Karpas-422 (cell line): ENCODE measurements at regions not wholly inside any gene's neighbourhood (a gene's known extent, or its start where the extent isn't known, plus 50 kb on each side); places are given as distances from the start of the nearest gene placed in this dataset.

ENCODE experiments used
- DNase-seq: peaks from one replicate; pipeline ENCODE4 v3.0.0-alpha.2; 2015
- H2AFZ ChIP-seq: fragments of 200-600 bp; sonication (generic); 2 replicates; pipeline ENCODE4 v1.6.1; 2014; ENCODE audit warnings: antibody characterized with exemption, low read length, mixed read lengths
- H3K27ac ChIP-seq: fragments of 200-600 bp; sonication (generic); 2 replicates; pipeline ENCODE4 v1.5.1; 2014; ENCODE audit warnings: mild to moderate bottlenecking, low read length, moderate library complexity
- H3K27me3 ChIP-seq: fragments of 200-600 bp; sonication (generic); 2 replicates; pipeline ENCODE4 v1.6.1; 2014; ENCODE audit warnings: low read length, mixed read lengths
- H3K36me3 ChIP-seq: fragments of 200-600 bp; sonication (generic); 2 replicates; pipeline ENCODE4 v1.6.1; 2014; ENCODE audit warnings: low read length, mixed read lengths; ENCODE audit not compliant: insufficient read depth
- H3K4me1 ChIP-seq: fragments of 200-600 bp; sonication (generic); 2 replicates; pipeline ENCODE4 v1.6.1; 2014; ENCODE audit warnings: mild to moderate bottlenecking, low read length, mixed read lengths
- H3K4me2 ChIP-seq: fragments of 200-600 bp; sonication (generic); 2 replicates; pipeline ENCODE4 v1.6.1; 2014; ENCODE audit warnings: low read length, low read depth, mild to moderate bottlenecking; ENCODE audit not compliant: poor library complexity, severe bottlenecking
- H3K4me3 ChIP-seq: fragments of 200-600 bp; sonication (generic); 2 replicates; pipeline ENCODE4 v1.5.1; 2014; ENCODE audit warnings: mild to moderate bottlenecking, antibody characterized with exemption, low read length, mixed read lengths
- H3K79me2 ChIP-seq: fragments of 200-600 bp; sonication (generic); 2 replicates; pipeline ENCODE4 v1.6.1; 2014; ENCODE audit warnings: mild to moderate bottlenecking, low read length, mixed read lengths
- H3K9ac ChIP-seq: fragments of 200-600 bp; sonication (generic); 2 replicates; pipeline ENCODE4 v1.6.0; 2014; ENCODE audit warnings: low read length
- H3K9me2 ChIP-seq: fragments of 200-600 bp; sonication (generic), shearing (Covaris generic); replicated peaks from 2 replicates; pipeline ENCODE4 v1.6.0; 2014; ENCODE audit warnings: mild to moderate bottlenecking, low read length, moderate library complexity; ENCODE audit not compliant: insufficient read depth
- H3K9me3 ChIP-seq: fragments of 300-700, 200-600 bp; sonication (generic); 2 replicates; pipeline ENCODE4 v1.6.1; 2014; ENCODE audit warnings: low read length, mixed read lengths
- H4K20me1 ChIP-seq: fragments of 200-600 bp; sonication (generic); 2 replicates; pipeline ENCODE4 v1.6.1; 2014; ENCODE audit warnings: mild to moderate bottlenecking, antibody characterized with exemption, low read length, low read depth; ENCODE audit not compliant: insufficient read depth

DNA sequence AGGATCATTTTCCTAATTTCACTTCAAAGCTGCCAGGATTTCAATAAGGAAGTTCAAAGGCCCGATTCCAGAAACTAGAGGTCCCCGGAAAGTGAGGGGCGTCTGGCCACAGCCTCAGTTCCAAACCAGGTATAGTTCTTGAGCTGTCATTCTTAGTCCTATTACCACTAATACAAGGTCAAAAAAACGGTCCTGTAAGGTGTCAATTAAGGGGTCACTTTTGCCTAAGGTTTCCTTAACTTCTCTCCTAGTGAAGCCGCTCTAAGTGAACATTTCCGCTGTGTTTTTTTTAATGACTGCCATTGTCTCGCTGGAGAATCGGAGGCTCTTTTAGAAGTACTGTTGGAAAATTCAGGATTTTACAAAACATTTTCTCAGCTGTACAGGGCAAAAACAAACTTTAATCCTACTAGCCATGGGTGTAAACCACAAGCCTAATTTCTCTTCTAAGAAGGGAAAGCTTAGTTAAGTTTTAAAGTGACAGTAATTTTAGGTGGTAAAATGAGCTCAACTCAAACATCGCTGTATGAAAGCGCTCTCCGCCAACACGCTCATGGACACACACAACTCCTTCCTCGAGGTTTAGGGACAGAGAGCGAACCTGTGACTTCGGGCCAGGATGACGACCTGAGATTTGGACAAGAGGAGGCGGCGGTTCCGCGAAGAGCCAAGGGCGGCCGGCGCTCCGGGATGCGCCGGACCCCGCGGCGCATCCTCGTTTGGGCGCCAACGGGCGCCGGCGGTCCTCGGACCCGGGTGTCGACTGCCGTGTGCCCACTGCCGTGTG is 76.7 kb upstream of the IFNE start:
- Histone ChIP-seq H3K27ac (no peak overlapping the region), H3K9ac (no peak overlapping the region), H3K27me3 (no peaks in the 10 kb centered on the region), H3K4me2 (no peak overlapping the region), H4K20me1 (no peaks in the 10 kb centered on the region), H3K36me3 (no peaks in the 10 kb centered on the region), H3K4me1 (no peaks in the 10 kb centered on the region), H3K79me2 (no peaks in the 10 kb centered on the region), H3K4me3 (no peak overlapping the region), H2AFZ (no peak overlapping the region), H3K9me3 (no peaks in the 10 kb centered on the region), H3K9me2 (no peaks in the 10 kb centered on the region)
- DNase-seq: no peak

DNA sequence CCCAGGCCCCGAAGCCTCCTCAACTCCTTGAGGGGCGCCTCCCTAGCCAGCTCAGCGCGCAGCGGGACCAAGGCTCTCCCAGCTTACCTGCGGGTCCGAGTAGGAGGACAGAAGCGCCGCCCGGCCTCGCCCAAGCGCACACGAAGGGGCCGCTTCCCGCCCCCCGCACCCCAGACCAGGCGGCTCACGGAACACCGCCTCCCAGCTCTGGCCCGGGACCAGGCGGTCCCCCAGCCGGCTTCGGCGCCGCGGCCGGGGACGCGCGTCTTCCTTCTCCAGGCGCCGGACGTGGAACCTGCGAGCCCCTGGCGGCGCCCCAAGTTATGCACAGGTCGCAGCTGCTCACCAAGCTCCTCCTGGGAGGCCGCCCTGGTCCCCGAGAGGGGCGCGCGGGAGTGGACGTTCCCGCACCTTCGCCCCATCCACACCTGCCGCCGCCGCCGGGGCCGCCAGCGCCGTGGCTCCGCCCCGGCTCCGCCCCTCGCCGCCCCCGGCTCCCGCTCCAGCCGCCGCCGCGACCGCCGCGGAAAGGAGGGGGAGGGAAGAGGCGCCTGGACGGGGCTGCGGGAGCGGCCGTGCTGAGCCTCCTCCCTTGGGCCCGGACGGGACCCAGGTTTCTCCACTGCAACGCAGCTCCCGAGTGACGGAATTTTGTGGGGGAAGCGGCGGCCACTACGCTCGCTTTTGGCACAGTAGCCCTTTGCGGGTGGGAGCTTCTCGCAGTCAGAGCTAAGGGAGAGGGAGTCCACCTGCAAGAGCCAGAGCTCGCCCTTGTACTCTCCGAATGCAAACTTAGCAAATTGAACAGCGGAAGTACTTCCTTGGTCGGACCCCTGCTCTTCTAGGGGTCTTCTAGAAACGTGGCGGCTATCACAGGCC is 77.5 kb upstream of the IFNE start:
- H3K27ac ChIP-seq: no peak overlapping the region
- DNase-seq: no peak
- no peaks in the 10 kb centered on the region for H4K20me1 ChIP-seq
- no peaks in the 10 kb centered on the region for H3K36me3 ChIP-seq
- H3K4me3 ChIP-seq: no peak overlapping the region
- H3K79me2 ChIP-seq: no peaks in the 10 kb centered on the region
- no peaks in the 10 kb centered on the region for H3K9me3 ChIP-seq
- H3K9ac ChIP-seq: no peak overlapping the region
- H2AFZ ChIP-seq: no peak overlapping the region
- no peaks in the 10 kb centered on the region for H3K9me2 ChIP-seq
- H3K4me2 ChIP-seq: no peak overlapping the region
- no peaks in the 10 kb centered on the region for H3K27me3 ChIP-seq
- H3K4me1 ChIP-seq: no peaks in the 10 kb centered on the region

DNA sequence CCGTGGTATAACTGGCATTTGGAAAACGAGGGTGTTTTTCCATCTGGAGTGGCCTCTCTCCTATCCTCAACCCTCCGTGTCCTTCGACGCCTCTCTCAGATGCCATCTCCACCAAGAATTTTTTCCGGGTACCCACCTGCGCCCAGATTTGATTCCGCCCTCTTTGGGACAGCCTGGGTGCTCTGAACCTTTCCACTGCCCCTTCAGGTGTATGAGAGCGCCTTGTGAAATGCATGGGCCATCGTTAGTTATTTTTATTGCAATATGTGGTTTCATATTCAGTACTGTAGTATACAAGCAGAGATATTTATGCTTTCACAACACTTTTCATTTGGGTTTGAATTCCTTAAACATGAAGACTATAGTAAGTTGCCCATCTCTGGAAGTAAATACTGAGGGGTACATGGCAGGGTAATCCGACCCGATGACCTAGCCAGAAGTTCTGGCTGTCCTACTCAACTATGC is 78.2 kb upstream of the IFNE start:
- no peaks in the 10 kb centered on the region for H4K20me1 ChIP-seq
- H3K4me2 ChIP-seq: no peak overlapping the region
- no peak overlapping the region for H2AFZ ChIP-seq
- H3K9me3 ChIP-seq: no peaks in the 10 kb centered on the region
- H3K27ac ChIP-seq: no peak overlapping the region
- no peak overlapping the region for H3K4me3 ChIP-seq
- H3K79me2 ChIP-seq: no peaks in the 10 kb centered on the region
- no peak overlapping the region for H3K9ac ChIP-seq
- no peaks in the 10 kb centered on the region for H3K9me2 ChIP-seq
- H3K4me1 ChIP-seq: no peaks in the 10 kb centered on the region
- H3K36me3 ChIP-seq: no peaks in the 10 kb centered on the region
- no peak for DNase-seq
- no peaks in the 10 kb centered on the region for H3K27me3 ChIP-seq

DNA sequence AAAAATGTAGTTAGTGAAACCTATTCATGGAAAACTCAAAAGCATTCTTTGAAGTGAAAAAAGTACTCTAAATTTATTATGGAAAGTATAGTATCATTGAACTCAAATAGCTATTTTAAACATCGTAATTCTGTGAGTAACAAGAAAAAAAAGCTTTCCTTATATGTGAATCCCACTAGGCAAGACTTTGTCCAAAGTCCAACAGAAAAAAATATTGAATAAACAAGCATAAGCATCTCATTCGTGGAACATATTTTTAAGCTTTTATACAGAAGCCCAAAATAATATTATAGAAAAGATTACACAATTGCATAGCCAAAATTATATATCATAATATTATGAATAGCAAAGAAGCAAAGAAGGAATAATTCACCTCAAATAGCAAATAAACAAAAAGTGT is 79.4 kb upstream of the IFNE start:
- H3K27me3 ChIP-seq: no peaks in the 10 kb centered on the region
- no peak overlapping the region for H3K4me2 ChIP-seq
- H3K79me2 ChIP-seq: no peaks in the 10 kb centered on the region
- H3K9me3 ChIP-seq: no peaks in the 10 kb centered on the region
- H3K36me3 ChIP-seq: no peaks in the 10 kb centered on the region
- H3K9me2 ChIP-seq: no peaks in the 10 kb centered on the region
- H3K9ac ChIP-seq: no peak overlapping the region
- H2AFZ ChIP-seq: no peak overlapping the region
- H3K4me1 ChIP-seq: no peaks in the 10 kb centered on the region
- H3K27ac ChIP-seq: no peak overlapping the region
- H4K20me1 ChIP-seq: no peaks in the 10 kb centered on the region
- no peak for DNase-seq
- H3K4me3 ChIP-seq: no peak overlapping the region

DNA sequence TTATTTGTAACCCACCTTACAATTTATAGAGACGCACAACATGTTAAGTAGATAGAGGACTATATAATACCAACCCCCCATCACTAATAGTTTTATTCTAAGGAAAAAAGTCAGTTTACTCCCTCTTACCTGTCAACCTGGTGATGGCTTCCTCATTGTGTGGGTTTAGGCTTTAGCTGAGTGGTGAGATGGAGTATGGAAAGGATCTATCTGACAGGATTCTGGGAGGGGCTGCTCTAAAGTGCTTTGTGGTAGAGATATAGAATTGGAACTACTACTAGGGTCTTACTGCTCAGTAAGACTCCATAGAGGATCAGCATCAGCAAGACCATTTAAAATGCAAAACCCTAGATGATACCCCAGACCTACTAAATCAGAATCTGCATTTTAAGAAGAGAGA is 82.1 kb upstream of the IFNE start:
- no peaks in the 10 kb centered on the region for H3K27me3 ChIP-seq
- no peak overlapping the region for H3K4me2 ChIP-seq
- H3K27ac ChIP-seq: no peak overlapping the region
- H3K9ac ChIP-seq: no peak overlapping the region
- H3K79me2 ChIP-seq: no peaks in the 10 kb centered on the region
- no peaks in the 10 kb centered on the region for H3K9me2 ChIP-seq
- no peaks in the 10 kb centered on the region for H3K4me1 ChIP-seq
- no peak for DNase-seq
- no peaks in the 10 kb centered on the region for H3K9me3 ChIP-seq
- H3K36me3 ChIP-seq: no peaks in the 10 kb centered on the region
- no peaks in the 10 kb centered on the region for H4K20me1 ChIP-seq
- no peak overlapping the region for H2AFZ ChIP-seq
- H3K4me3 ChIP-seq: no peak overlapping the region

DNA sequence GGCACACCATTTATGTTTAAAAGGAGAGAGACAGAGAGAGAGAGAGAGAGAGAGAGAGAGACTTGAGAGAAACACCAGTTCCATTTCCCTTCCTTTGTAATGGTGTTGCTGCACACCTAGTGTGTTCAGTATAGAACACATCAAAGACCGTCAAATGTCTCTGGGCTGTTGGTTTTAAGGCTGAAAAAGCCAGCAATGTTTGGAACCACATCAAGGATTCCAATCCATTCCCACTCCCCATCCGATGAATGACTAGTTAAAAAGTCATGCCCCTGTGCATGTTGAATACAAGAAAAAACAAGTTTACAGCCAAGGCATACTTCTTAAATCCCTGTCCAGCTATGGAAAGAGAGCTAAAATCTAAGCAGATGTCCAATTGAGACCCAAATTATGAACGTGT is 83.0 kb upstream of the IFNE start:
- Histone ChIP-seq H3K9me3 (no peaks in the 10 kb centered on the region), H3K4me2 (no peak overlapping the region), H3K27me3 (no peaks in the 10 kb centered on the region), H4K20me1 (no peaks in the 10 kb centered on the region), H3K4me3 (no peak overlapping the region), H3K4me1 (no peaks in the 10 kb centered on the region), H3K79me2 (no peaks in the 10 kb centered on the region), H3K36me3 (no peaks in the 10 kb centered on the region), H3K9me2 (no peaks in the 10 kb centered on the region), H3K9ac (no peak overlapping the region), H2AFZ (no peak overlapping the region), H3K27ac (no peak overlapping the region)
- no peak for DNase-seq

DNA sequence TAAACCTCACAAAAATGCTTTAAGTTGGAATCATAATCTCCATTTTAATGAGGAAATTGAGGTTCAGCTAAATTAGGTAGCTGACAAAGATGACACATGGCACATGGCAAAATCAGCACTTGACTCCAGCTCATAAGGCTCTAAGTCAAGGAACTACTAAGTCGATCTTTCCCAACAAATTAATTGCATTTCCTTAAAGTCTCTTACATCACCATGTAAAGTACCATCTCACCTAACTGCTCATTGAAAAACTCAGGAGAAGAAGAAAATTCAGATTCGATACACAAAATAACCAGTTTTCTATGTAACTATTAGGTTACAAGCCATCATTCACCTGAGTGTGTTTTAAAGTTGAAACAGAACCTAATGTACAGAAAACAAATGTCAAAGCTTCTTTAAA is 85.8 kb upstream of the IFNE start:
- H3K9me2 ChIP-seq: no peaks in the 10 kb centered on the region
- no peaks in the 10 kb centered on the region for H3K9me3 ChIP-seq
- no peak overlapping the region for H3K4me2 ChIP-seq
- H3K27me3 ChIP-seq: no peaks in the 10 kb centered on the region; the same call in 1 of the 2 replicates
- H3K79me2 ChIP-seq: no peaks in the 10 kb centered on the region
- H2AFZ ChIP-seq: no peak overlapping the region
- H3K36me3 ChIP-seq: no peaks in the 10 kb centered on the region
- no peak for DNase-seq
- no peak overlapping the region for H3K9ac ChIP-seq
- no peak overlapping the region for H3K4me3 ChIP-seq
- no peaks in the 10 kb centered on the region for H4K20me1 ChIP-seq
- H3K4me1 ChIP-seq: no peaks in the 10 kb centered on the region
- H3K27ac ChIP-seq: no peak overlapping the region

DNA sequence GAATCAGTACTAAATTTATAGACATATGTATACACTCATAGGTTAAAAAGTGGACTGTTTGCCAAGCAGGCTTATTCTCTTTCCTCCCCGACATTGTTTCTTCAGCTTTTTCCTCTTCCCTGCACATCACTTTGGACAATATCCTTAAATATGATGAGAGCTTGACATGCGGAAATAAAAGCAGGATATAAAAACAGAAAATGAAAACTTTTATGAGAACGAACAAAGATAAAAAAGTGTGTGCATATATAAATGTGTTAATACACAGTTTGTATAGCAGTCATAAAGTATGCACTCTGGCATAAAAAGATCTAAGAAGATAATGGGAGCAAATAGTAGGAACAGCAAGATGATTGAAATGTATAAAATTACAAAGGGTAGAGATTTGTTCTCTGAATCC is 86.4 kb upstream of the IFNE start:
- H3K9me2 ChIP-seq: no peaks in the 10 kb centered on the region
- no peaks in the 10 kb centered on the region for H3K36me3 ChIP-seq
- no peaks in the 10 kb centered on the region for H3K9me3 ChIP-seq
- no peak for DNase-seq
- no peaks in the 10 kb centered on the region for H4K20me1 ChIP-seq
- no peak overlapping the region for H3K4me3 ChIP-seq
- no peaks in the 10 kb centered on the region for H3K4me1 ChIP-seq
- no peaks in the 10 kb centered on the region; the same call in 1 of the 2 replicates for H3K27me3 ChIP-seq
- no peak overlapping the region for H3K9ac ChIP-seq
- H3K27ac ChIP-seq: no peak overlapping the region
- no peaks in the 10 kb centered on the region for H3K79me2 ChIP-seq
- no peak overlapping the region for H3K4me2 ChIP-seq
- H2AFZ ChIP-seq: no peak overlapping the region
